Osteocyte (in vitro differentiated cells): ENCODE measurements at regions not wholly inside any gene's neighbourhood (a gene's known extent, or its start where the extent isn't known, plus 50 kb on each side); places are given as distances from the start of the nearest gene placed in this dataset.

Experiments
- DNase-seq: peaks from one replicate; pipeline ENCODE4 v3.0.0; 2021; ENCODE audit warnings: mixed read lengths; ENCODE audit not compliant: unreplicated experiment; ENCODE audit errors: extremely low spot score
- H3K27ac Mint-ChIP-seq: one replicate; pipeline ENCODE4 v1.8.0; 2021; ENCODE audit warnings: mild to moderate bottlenecking, mixed read lengths; ENCODE audit not compliant: unreplicated experiment
- H3K27me3 Mint-ChIP-seq: one replicate; pipeline ENCODE4 v1.8.0; 2021; ENCODE audit warnings: mixed read lengths; ENCODE audit not compliant: unreplicated experiment
- H3K36me3 Mint-ChIP-seq: one replicate; pipeline ENCODE4 v1.8.0; 2021; ENCODE audit warnings: mixed read lengths; ENCODE audit not compliant: unreplicated experiment
- H3K4me1 Mint-ChIP-seq: one replicate; pipeline ENCODE4 v1.8.0; 2021; ENCODE audit warnings: mixed read lengths; ENCODE audit not compliant: unreplicated experiment
- H3K4me3 Mint-ChIP-seq: one replicate; pipeline ENCODE4 v1.8.0; 2021; ENCODE audit warnings: mild to moderate bottlenecking, moderate library complexity, mixed read lengths; ENCODE audit not compliant: unreplicated experiment
- H3K9me3 Mint-ChIP-seq: one replicate; pipeline ENCODE4 v1.8.0; 2021; ENCODE audit warnings: mixed read lengths; ENCODE audit not compliant: unreplicated experiment
- TF ChIP-seq, protein P1 (sequence below): fragments of 200-600 bp; sonication (generic); IDR thresholded peaks from 2 replicates; pipeline ENCODE4 v1.5.0; 2021; ENCODE audit warnings: antibody characterized with exemption, mild to moderate bottlenecking, moderate library complexity

DNA sequence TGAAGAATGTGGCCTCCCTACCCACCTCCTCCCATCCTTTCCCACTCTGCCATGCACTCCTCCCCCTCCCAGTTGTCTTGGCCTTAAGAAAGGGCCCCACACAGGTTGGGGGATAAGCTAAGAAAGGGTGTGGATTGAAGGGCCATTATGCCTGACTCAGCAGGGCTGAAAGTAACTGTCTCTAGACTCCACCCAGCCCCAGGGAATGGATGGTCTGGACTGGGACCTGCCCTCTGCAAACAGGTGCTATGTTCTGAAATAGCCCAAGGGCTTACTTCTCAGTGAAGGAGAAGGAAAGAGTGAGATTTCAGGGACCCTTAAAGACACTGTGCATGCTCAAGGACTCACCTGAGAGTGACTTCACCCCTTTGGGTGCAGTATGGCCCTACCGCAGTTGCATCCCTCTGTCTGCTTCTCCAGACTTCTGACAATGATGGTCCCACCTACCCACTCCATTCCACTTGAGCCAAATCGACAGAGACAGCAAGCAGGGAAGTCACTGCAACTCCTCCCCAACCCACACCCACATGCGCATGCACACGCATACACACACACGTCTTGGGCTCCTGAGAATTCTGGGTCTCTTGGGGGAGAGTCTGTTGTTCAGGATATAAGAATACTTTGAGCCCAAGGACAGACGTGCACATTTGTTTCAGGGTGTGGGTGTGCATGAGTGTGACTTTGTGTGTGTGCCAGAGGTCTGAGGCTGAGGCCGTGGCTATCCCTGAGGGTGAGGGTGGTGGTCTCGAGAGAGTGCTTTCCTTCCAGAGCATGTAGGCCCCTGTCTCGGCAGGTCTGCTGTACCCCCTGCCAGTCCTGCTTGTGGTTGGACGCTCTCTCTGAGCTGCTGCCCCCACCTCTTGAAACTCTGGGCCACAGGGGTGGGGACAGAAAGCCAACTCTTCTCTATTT, 231.9 kb downstream of the PTPRU start:
- Mint-ChIP-seq H3K27me3 (no peaks in the 10 kb centered on the region), H3K9me3 (peaks cover 19% of the 10 kb centered on the region), H3K4me1 (no peaks in the 10 kb centered on the region), H3K27ac (no peak overlapping the region), H3K36me3 (no peaks in the 10 kb centered on the region), H3K4me3 (no peak overlapping the region)
- TF ChIP-seq, protein P1, sequence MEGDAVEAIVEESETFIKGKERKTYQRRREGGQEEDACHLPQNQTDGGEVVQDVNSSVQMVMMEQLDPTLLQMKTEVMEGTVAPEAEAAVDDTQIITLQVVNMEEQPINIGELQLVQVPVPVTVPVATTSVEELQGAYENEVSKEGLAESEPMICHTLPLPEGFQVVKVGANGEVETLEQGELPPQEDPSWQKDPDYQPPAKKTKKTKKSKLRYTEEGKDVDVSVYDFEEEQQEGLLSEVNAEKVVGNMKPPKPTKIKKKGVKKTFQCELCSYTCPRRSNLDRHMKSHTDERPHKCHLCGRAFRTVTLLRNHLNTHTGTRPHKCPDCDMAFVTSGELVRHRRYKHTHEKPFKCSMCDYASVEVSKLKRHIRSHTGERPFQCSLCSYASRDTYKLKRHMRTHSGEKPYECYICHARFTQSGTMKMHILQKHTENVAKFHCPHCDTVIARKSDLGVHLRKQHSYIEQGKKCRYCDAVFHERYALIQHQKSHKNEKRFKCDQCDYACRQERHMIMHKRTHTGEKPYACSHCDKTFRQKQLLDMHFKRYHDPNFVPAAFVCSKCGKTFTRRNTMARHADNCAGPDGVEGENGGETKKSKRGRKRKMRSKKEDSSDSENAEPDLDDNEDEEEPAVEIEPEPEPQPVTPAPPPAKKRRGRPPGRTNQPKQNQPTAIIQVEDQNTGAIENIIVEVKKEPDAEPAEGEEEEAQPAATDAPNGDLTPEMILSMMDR, result no peak
- no peak for DNase-seq

DNA sequence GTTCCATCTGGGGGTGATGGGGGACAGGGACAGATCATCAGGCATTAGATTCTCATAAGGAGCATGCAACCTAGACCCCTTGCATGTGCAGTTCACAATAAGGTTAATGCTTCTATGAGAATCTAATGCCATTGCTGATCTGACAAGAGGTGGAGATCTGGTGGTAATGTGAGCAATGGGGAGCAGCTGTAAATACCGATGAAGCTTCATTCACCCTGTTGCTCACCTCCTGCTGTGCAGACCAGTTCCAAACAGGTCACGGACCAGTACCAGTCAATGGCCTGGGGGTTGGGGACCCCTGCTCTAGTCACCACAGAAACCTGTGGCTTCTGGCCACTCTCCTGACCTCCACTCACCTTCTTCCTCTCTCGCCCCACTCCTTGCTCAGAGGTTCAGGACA, 229.9 kb downstream of the PTPRU start:
- DNase-seq, result no peak
- Mint-ChIP-seq H3K9me3 (peaks cover 19% of the 10 kb centered on the region), H3K4me3 (no peak overlapping the region), H3K27me3 (no peaks in the 10 kb centered on the region), H3K36me3 (no peaks in the 10 kb centered on the region), H3K4me1 (no peaks in the 10 kb centered on the region), H3K27ac (no peak overlapping the region)
- TF ChIP-seq, protein P1, result no peak

DNA sequence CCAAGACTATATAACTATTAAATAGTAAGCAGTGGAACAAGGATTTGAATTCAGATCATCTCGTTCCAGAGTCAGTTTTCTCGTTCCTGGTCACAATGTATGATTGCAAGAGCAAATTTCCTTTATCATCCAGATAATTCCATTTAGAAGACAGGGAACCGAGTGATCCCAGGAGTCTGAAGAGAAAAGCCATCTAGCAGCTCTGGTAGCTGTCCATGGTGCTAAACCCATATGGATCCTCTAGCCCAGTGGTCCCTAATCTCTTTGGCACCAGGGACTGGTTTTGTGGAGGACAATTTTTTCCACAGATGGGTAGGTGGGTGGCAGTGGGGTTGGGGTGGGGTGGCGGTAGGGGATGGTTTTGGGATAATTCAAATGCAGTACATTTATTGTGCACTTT, 229.4 kb downstream of the PTPRU start:
- peaks cover 19% of the 10 kb centered on the region for H3K9me3 Mint-ChIP-seq
- no peak for DNase-seq
- H3K27me3 Mint-ChIP-seq, result no peaks in the 10 kb centered on the region
- TF ChIP-seq, protein P1, result no peak
- no peaks in the 10 kb centered on the region for H3K36me3 Mint-ChIP-seq
- H3K27ac Mint-ChIP-seq, result no peak overlapping the region
- no peak overlapping the region for H3K4me3 Mint-ChIP-seq
- H3K4me1 Mint-ChIP-seq, result no peaks in the 10 kb centered on the region

- Mint-ChIP-seq H3K4me1 (no peaks in the 10 kb centered on the region), H3K9me3 (peaks cover 19% of the 10 kb centered on the region), H3K4me3 (no peak overlapping the region), H3K36me3 (no peaks in the 10 kb centered on the region), H3K27ac (no peak overlapping the region), H3K27me3 (no peaks in the 10 kb centered on the region)
- TF ChIP-seq, protein P1, result no peak
- DNase-seq, result no peak
These were observed 225.8 kb downstream of the PTPRU start for GRCh38 chr1:29462096-29462495.

DNA sequence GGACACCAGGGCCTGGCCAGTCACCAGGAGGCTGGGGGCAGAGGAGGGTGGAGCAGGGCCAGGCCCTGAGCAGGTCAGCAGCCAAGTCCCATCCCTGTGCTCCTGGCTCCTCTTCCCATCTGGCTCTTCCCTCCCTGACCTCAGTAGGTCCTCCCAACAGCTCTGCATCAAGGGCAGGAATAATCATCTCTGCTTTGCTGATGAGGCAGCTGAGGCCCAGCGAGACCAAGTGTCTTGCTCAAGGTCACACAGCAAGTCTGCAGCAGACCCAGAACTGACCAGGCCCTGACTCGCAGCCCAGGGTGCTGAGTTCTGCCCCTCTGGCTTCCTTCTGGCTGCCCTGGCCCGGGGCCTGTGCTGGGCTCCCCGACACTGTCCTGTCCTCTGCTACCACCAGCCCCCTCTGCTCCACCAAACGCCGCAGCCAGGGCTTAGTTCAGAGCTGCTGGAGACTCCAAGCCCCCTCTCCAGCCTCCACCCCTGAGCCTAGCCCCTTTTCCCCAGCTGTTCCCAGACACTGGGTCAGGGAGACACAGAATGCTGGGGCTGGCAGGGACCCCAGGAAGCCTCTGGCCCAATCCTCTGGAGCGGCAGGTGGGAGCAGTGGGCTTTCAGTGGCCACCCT, 224.9 kb downstream of the PTPRU start:
- H3K36me3 Mint-ChIP-seq, result no peaks in the 10 kb centered on the region
- H3K4me1 Mint-ChIP-seq, result no peaks in the 10 kb centered on the region
- H3K9me3 Mint-ChIP-seq, result peaks cover 15% of the 10 kb centered on the region
- H3K27me3 Mint-ChIP-seq, result no peaks in the 10 kb centered on the region
- H3K27ac Mint-ChIP-seq, result no peak overlapping the region
- no peak for DNase-seq
- H3K4me3 Mint-ChIP-seq, result no peak overlapping the region
- TF ChIP-seq, protein P1, result no peak
